ENCODE measurements at regions not wholly inside any gene's neighbourhood (a gene's known extent, or its start where the extent isn't known, plus 50 kb on each side); places are given as distances from the start of the nearest gene placed in this dataset.
"Not testable (repeated sequence)": the region's sequence is repeated elsewhere in the genome, so short reads cannot be mapped to it uniquely, and the experiment has no call there.

GRCh38 chr22:49657275-49657973 lies 170.2 kb downstream of the BRD1 start:
- no peaks in the 10 kb centered on the region for H3K36me3 ChIP-seq (ENCODE audit: insufficient read depth in 1 of 2, low read depth in 1 of 2)
- peaks cover 0 to 16% (median 0%) of the 10 kb centered on the region in 3 donors for H3K27me3 ChIP-seq (ENCODE audit: insufficient read depth in 3 of 3, low read length in 2 of 3)
- peak; percentile 66 to 82 for DNase-seq
- peak overlapping the region; percentile 71 for H3K27ac ChIP-seq
- no peak for TF ChIP-seq CTCF (IDR thresholded peaks at IDR 0.05)
- no peaks in the 10 kb centered on the region for H3K9me3 ChIP-seq
- no peaks in the 10 kb centered on the region for H3K4me1 ChIP-seq
- intact Hi-C loops (cut with DNase I): no loop called here
- 54 to 68% (median 61%) methylated on average over 24 of the region's 24 CpGs for WGBS, 3 donors
- peak overlapping the region; percentile 63 for H3K4me3 ChIP-seq
- peak; percentile 52 to 84 (median 62) for ATAC-seq

GRCh38 chr22:49656883-49657274 lies 170.8 kb downstream of the BRD1 start:
- H3K4me1 ChIP-seq; H3K36me3 ChIP-seq (ENCODE audit: insufficient read depth in 1 of 2, low read depth in 1 of 2); H3K9me3 ChIP-seq; DNase-seq; intact Hi-C loops (cut with DNase I): not testable (repeated sequence)
- Histone ChIP-seq H3K27ac (peak overlapping the region; percentile 65), H3K4me3 (peak overlapping the region; percentile 63), H3K27me3 (ENCODE audit: insufficient read depth in 3 of 3, low read length in 2 of 3) (peaks cover 0 to 16% (median 0%) of the 10 kb centered on the region in 3 donors)
- WGBS, 3 donors: 63 to 68% (median 65%) methylated on average over 18 to 19 of the region's 19 CpGs
- ATAC-seq: peak in 3 of 4 donors; percentile 21 to 59 (median 52)

DNA sequence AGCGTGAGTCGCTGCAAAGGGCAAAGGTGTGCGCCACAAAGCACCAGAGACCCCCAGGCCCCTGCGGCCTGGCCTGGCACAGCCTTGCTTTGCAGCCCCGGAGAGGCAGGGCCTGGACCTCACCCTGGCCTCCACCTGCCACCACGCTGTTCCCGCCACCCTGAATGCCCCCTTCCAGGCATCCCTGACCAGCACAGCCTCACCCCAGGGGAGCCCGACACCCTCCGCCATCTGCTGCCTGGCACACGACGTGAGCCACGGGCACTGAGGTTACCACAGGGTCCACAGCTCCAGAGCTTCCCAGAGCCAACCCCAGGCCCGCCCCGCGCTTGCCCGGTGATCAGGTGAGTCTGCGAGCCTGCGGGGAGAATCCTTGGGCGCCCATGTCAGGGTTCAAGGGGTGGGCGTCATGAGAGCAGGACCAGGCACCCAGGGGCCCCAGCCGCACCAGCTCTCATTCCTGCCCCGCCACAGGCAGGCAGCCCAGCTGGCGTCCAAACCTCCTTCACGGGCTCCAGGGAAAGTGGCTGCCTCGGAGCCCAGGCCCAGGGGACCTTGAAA lies 171.3 kb downstream of the BRD1 start:
- Histone ChIP-seq H3K4me3 (peak overlapping the region; percentile 63), H3K36me3 (ENCODE audit: insufficient read depth in 1 of 2, low read depth in 1 of 2) (no peaks in the 10 kb centered on the region), H3K4me1 (no peaks in the 10 kb centered on the region), H3K9me3 (no peaks in the 10 kb centered on the region), H3K27me3 (ENCODE audit: insufficient read depth in 3 of 3, low read length in 2 of 3) (peaks cover 0 to 11% (median 0%) of the 10 kb centered on the region in 3 donors), H3K27ac (peak overlapping the region; percentile 65)
- TF ChIP-seq CTCF (IDR thresholded peaks at IDR 0.05): no peak
- 72 to 76% (median 73%) methylated on average over 25 of the region's 25 CpGs for WGBS, 3 donors
- intact Hi-C loops (cut with DNase I): no loop called here
- ATAC-seq (no peak), DNase-seq (no peak)

GRCh38 chr22:49655168-49655812 lies 172.4 kb downstream of the BRD1 start:
- Histone ChIP-seq H3K4me3 (peak overlapping the region; percentile 63), H3K4me1 (no peaks in the 10 kb centered on the region), H3K27me3 (ENCODE audit: insufficient read depth in 3 of 3, low read length in 2 of 3) (peaks cover 0 to 4% (median 0%) of the 10 kb centered on the region in 3 donors), H3K36me3 (ENCODE audit: insufficient read depth in 1 of 2, low read depth in 1 of 2) (no peaks in the 10 kb centered on the region), H3K27ac (no peak overlapping the region), H3K9me3 (no peaks in the 10 kb centered on the region)
- no peak for TF ChIP-seq CTCF (IDR thresholded peaks at IDR 0.05)
- intact Hi-C loops (cut with DNase I): no loop called here
- DNase-seq: no peak
- no peak for ATAC-seq
- WGBS, 3 donors: 63 to 70% (median 66%) methylated on average over 29 of the region's 29 CpGs

Measured in psoas muscle (tissue), 7 donors.